HFF-Myc (cell line): ENCODE measurements at regions not wholly inside any gene's neighbourhood (a gene's known extent, or its start where the extent isn't known, plus 50 kb on each side); places are given as distances from the start of the nearest gene placed in this dataset.

Source experiments
- DNase-seq: peaks from one replicate; pipeline ENCODE4 v3.0.0-alpha.2; 2011; ENCODE audit warnings: low read depth; ENCODE audit errors: extremely low read depth
- H3K4me3 ChIP-seq: replicated peaks from 2 replicates; pipeline ENCODE4 v1.5.1; 2011; ENCODE audit warnings: low read depth, mild to moderate bottlenecking, control low read depth, low read length
- CTCF ChIP-seq: IDR thresholded peaks from 2 replicates; pipeline ENCODE4 v1.5.1; 2012; ENCODE audit warnings: mild to moderate bottlenecking, low read depth, low read length, control low read depth; ENCODE audit errors: missing control alignments

GRCh38 chr4:189162888-189163287 is 777.8 kb upstream of the FRG1 start:
- no peak for TF ChIP-seq CTCF
- no peak overlapping the region for H3K4me3 ChIP-seq

GRCh38 chr4:189176002-189176401 is 764.7 kb upstream of the FRG1 start:
- no peak overlapping the region for H3K4me3 ChIP-seq
- no peak for TF ChIP-seq CTCF
- DNase-seq, result no peak

More at GRCh38 chr4:189162888-189163287, 777.8 kb upstream of the FRG1 start:
- DNase-seq, result no peak

- TF ChIP-seq CTCF, result no peak
- H3K4me3 ChIP-seq, result no peak overlapping the region
Observed at GRCh38 chr4:189177130-189177529, 763.5 kb upstream of the FRG1 start.

GRCh38 chr4:189178125-189178746 is 762.4 kb upstream of the FRG1 start:
- no peak for DNase-seq
- no peak for TF ChIP-seq CTCF
- no peak overlapping the region for H3K4me3 ChIP-seq

More at GRCh38 chr4:189177130-189177529, 763.5 kb upstream of the FRG1 start:
- DNase-seq, result no peak

- no peak for DNase-seq
- no peak overlapping the region for H3K4me3 ChIP-seq
- TF ChIP-seq CTCF, result no peak
Observed at GRCh38 chr4:189185810-189186432, 754.8 kb upstream of the FRG1 start.

GRCh38 chr4:189187531-189188052 is 753.1 kb upstream of the FRG1 start:
- no peak for DNase-seq
- no peak for TF ChIP-seq CTCF
- H3K4me3 ChIP-seq, result no peak overlapping the region
